ENCODE measurements at regions not wholly inside any gene's neighbourhood (a gene's known extent, or its start where the extent isn't known, plus 50 kb on each side); places are given as distances from the start of the nearest gene placed in this dataset.
"Not testable (repeated sequence)": the region's sequence is repeated elsewhere in the genome, so short reads cannot be mapped to it uniquely, and the experiment has no call there.

DNA sequence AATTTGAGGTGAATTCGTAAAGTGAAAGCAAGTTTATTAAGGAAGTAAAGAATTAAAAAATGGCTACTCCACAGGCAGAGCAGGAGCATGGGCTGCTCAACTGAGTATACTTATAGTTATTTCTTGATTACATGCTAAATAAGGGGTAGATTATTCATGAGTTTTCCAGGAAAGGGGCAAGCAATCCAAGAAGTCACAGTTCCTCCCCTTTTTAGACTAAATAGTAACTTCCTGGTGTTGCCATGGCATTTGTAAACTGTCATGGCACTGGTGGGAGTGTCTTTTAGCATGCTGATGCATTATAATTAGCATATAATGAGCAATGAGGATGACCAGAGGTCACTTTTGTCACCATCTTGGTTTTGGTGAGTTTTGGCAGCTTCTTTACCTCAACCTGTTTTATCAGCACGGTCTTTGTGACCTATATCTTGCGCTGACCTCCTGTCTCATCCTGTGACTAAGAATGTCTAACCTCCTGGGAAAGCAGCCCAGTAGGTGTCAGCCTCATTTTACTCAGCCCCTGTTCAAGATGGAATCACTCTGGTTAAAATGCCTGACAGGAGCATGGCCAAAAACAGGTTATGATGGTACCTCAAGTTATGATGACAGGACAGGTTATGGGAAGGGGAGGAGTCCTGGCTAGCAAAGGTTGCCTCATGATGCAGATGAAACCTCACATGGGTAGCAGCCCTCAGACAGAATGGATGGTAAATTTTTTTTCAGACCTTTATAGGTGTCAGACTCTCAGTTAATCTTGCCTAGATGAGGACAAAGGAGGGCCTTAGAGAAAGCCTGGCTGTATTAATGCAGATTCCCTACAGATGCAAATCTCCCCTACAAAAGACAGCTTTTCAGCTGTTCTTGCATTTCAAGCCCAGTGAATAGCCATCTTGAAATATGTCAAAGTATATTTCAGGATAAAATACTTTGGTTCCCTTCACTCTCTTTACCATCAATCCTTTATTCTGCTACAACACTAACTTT is 49.7 kb downstream of the SIPA1L2 start:
- Mint-ChIP-seq H3K9me3 (no peaks in the 10 kb centered on the region), H3K27me3 (ENCODE audit: low read depth) (no peaks in the 10 kb centered on the region), H3K4me1 (ENCODE audit: low read depth) (peaks cover 29% of the 10 kb centered on the region), H3K36me3 (ENCODE audit: low read depth) (no peaks in the 10 kb centered on the region), H3K27ac (peak overlapping the region; percentile 25), H3K4me3 (no peak overlapping the region)
- intact Hi-C loops (cut with micrococcal nuclease): loop anchor here (2.0 to 10.0 kb wide), 2 partner anchors 49 to 1115 kb away; no protein-coding TSS in a partner anchor
- peak; percentile 42 for DNase-seq
- CTCF ChIA-PET: no interaction called here

DNA sequence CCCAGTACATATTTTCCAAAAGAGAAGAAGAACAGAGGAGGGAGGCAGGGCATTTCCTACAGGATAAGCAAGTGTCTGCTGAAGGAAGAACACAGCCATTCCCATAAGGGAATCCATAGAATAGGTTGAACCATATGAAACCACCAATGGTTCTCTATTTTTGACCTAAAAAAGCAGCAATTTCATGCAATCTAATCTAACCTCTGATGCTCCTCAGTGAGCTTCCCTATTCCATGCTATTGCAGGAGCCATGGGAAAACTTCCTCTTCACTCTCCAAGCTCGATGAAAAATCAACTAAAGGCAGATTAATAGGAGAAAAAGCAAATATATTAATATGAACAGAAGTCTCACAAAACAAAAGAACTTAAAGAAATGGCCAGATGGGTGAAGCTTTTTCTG is 50.5 kb downstream of the SIPA1L2 start:
- intact Hi-C loops (cut with micrococcal nuclease): loop anchor here (10.0 kb wide), 1 partner anchor 1115 kb away; no protein-coding TSS in a partner anchor
- Mint-ChIP-seq H3K4me1 (ENCODE audit: low read depth) (peaks cover 29% of the 10 kb centered on the region), H3K27ac (peak overlapping the region; percentile 25), H3K4me3 (no peak overlapping the region), H3K9me3 (no peaks in the 10 kb centered on the region), H3K27me3 (ENCODE audit: low read depth) (no peaks in the 10 kb centered on the region), H3K36me3 (ENCODE audit: low read depth) (no peaks in the 10 kb centered on the region)
- CTCF ChIA-PET: no interaction called here
- DNase-seq: no peak

GRCh38 chr1:232578651-232579195 is 51.2 kb downstream of the SIPA1L2 start:
- no peak for DNase-seq
- peak overlapping the region; percentile 10 for H3K27ac Mint-ChIP-seq
- H3K36me3 Mint-ChIP-seq (ENCODE audit: low read depth): no peaks in the 10 kb centered on the region
- peaks cover 29% of the 10 kb centered on the region for H3K4me1 Mint-ChIP-seq (ENCODE audit: low read depth)
- H3K27me3 Mint-ChIP-seq (ENCODE audit: low read depth): no peaks in the 10 kb centered on the region
- intact Hi-C loops (cut with micrococcal nuclease): loop anchor here (1.0 to 10.0 kb wide), 2 partner anchors 9 to 1114 kb away; no protein-coding TSS in a partner anchor
- no peak overlapping the region for H3K4me3 Mint-ChIP-seq
- CTCF ChIA-PET: no interaction called here
- no peaks in the 10 kb centered on the region for H3K9me3 Mint-ChIP-seq

DNA sequence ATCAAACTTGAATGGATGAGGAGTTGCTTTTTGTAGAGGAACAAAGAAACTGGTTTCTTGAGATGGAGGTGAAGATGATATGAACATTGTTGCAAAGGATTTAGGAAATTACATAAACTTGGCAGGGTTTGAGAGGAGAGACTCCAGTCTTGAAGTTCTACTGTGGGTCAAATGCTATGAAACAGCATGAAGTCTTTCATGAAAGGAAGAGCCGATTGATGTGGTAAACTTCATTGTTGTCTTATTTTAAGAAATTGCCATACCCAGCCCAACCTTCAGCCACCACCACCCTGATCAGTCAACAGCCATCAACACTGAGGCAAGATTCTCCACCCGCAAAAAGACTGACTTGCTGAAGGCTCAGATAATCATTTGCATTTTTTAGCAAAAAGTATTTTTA is 52.2 kb downstream of the SIPA1L2 start:
- H3K4me1 Mint-ChIP-seq (ENCODE audit: low read depth): peaks cover 29% of the 10 kb centered on the region
- H3K9me3 Mint-ChIP-seq: no peaks in the 10 kb centered on the region
- CTCF ChIA-PET: no interaction called here
- no peak for DNase-seq
- H3K36me3 Mint-ChIP-seq (ENCODE audit: low read depth): no peaks in the 10 kb centered on the region
- H3K27me3 Mint-ChIP-seq (ENCODE audit: low read depth): no peaks in the 10 kb centered on the region
- H3K4me3 Mint-ChIP-seq: no peak overlapping the region
- intact Hi-C loops (cut with micrococcal nuclease): loop anchor here (1.0 to 10.0 kb wide), 2 partner anchors 10 to 1113 kb away; no protein-coding TSS in a partner anchor
- no peak overlapping the region for H3K27ac Mint-ChIP-seq

GRCh38 chr1:232576537-232576936 is 53.4 kb downstream of the SIPA1L2 start:
- Mint-ChIP-seq H3K27ac (no peak overlapping the region), H3K27me3 (ENCODE audit: low read depth) (no peaks in the 10 kb centered on the region), H3K9me3 (no peaks in the 10 kb centered on the region), H3K4me1 (ENCODE audit: low read depth) (peaks cover 29% of the 10 kb centered on the region), H3K4me3 (no peak overlapping the region), H3K36me3 (ENCODE audit: low read depth) (no peaks in the 10 kb centered on the region)
- intact Hi-C loops (cut with micrococcal nuclease): loop anchor here (10.0 kb wide), 1 partner anchor 1112 kb away; no protein-coding TSS in a partner anchor
- DNase-seq: no peak
- CTCF ChIA-PET: no interaction called here

DNA sequence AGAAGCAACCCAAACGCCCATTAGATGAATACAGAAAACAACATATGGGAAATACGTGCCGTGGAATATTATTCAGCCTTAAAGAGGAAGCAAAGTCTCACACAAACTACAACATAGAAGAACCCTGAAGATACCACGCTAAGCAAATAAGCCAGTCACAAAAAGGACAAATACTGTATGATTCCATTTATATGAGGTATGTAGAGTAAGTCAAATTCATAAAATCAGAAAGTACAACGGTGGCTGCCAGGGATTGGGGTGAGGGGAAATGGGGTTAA is 54.2 kb downstream of the SIPA1L2 start:
- DNase-seq: no peak
- CTCF ChIA-PET: no interaction called here
- Mint-ChIP-seq H3K9me3 (no peaks in the 10 kb centered on the region), H3K36me3 (ENCODE audit: low read depth) (no peaks in the 10 kb centered on the region), H3K4me1 (ENCODE audit: low read depth) (peaks cover 29% of the 10 kb centered on the region), H3K4me3 (no peak overlapping the region), H3K27ac (no peak overlapping the region), H3K27me3 (ENCODE audit: low read depth) (no peaks in the 10 kb centered on the region)
- intact Hi-C loops (cut with micrococcal nuclease): loop anchor here (10.0 kb wide), 1 partner anchor 1111 kb away; no protein-coding TSS in a partner anchor

DNA sequence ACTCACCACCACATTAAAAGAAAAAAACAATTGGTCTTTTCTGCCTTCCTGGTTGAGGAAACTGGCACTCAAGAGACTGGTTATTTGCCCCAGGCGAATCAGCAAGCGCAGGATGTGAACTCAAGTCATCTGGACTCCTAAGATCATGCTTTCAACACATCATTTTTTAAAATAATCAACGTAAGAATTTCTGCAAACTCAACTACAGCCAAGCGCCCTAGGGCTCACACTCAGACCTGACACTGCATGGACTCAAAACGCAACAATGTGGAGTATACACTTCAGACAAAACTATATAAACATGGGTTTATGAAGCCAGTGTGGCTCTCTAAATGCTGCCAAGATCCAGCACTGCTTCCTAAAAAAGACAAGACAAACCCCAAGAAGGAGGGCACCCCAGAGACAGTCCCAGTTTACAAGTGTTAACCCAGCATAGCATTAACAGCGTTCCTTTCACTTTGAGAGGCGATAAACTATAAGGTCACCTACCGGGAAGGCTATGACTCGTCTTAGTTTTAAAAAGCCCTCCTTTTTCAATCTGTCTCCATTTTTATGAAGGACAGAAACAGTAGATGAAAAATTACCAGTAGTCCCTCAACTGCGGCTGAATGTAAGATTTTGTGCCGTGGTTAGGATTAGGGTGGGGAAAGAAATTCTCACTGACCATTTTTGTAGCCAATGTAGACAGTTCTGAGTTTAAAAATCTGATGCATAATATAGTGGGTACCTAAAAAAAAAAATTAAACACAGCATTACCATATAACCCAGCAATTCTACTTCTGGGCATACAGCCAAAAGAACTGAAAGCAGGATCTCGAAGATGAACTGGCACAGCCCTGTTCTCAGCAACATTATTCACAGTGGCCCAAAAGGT is 54.8 kb downstream of the SIPA1L2 start:
- intact Hi-C loops (cut with micrococcal nuclease): loop anchor here (10.0 kb wide), 1 partner anchor 1110 kb away; no protein-coding TSS in a partner anchor
- DNase-seq: no peak
- no peaks in the 10 kb centered on the region for H3K36me3 Mint-ChIP-seq (ENCODE audit: low read depth)

GRCh38 chr1:232574077-232574476 is 55.9 kb downstream of the SIPA1L2 start:
- CTCF ChIA-PET: interaction anchor here (0.7 kb wide), 1 partner anchor 640 kb away, joined by 3 read pairs; no protein-coding TSS in a partner anchor
- Mint-ChIP-seq H3K9me3 (no peaks in the 10 kb centered on the region), H3K4me1 (ENCODE audit: low read depth) (peaks cover 16% of the 10 kb centered on the region), H3K4me3 (no peak overlapping the region), H3K27me3 (ENCODE audit: low read depth) (no peaks in the 10 kb centered on the region), H3K27ac (no peak overlapping the region), H3K36me3 (ENCODE audit: low read depth) (no peaks in the 10 kb centered on the region)
- no peak for DNase-seq
- intact Hi-C loops (cut with micrococcal nuclease): loop anchor here (10.0 kb wide), 1 partner anchor 1109 kb away; no protein-coding TSS in a partner anchor

More for the DNA sequence above, 54.8 kb downstream of the SIPA1L2 start:
- Mint-ChIP-seq H3K9me3 (no peaks in the 10 kb centered on the region), H3K4me1 (ENCODE audit: low read depth) (peaks cover 26% of the 10 kb centered on the region), H3K27me3 (ENCODE audit: low read depth) (no peaks in the 10 kb centered on the region), H3K4me3 (no peak overlapping the region), H3K27ac (no peak overlapping the region)
- CTCF ChIA-PET: no interaction called here

GRCh38 chr1:232571523-232571922 is 58.4 kb downstream of the SIPA1L2 start:
- Mint-ChIP-seq H3K36me3 (ENCODE audit: low read depth) (no peaks in the 10 kb centered on the region), H3K9me3 (no peaks in the 10 kb centered on the region), H3K4me3 (no peak overlapping the region), H3K27ac (no peak overlapping the region), H3K4me1 (ENCODE audit: low read depth) (peaks cover 2% of the 10 kb centered on the region), H3K27me3 (ENCODE audit: low read depth) (no peaks in the 10 kb centered on the region)
- DNase-seq: no peak
- intact Hi-C loops (cut with micrococcal nuclease): loop anchor here (10.0 kb wide), 1 partner anchor 1107 kb away; no protein-coding TSS in a partner anchor
- CTCF ChIA-PET: no interaction called here

DNA sequence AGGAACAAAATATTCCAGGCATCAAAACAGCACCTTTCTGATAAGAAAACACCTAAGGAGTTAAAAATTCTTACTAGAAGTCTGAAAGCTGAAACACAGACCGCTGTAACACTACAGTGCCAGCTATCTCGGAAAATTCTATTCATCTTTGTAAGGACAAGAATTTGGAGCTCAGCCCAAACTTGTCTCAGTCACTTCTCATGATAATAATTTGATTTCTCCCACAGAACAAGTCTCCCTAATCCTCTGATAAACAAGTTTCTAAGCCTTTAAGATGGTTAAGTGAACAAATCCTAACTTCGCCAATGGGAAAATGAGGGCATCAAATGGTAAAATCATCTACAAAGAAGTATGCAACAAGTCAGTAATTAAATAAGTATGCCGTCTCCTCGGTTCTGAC is 59.9 kb downstream of the SIPA1L2 start:
- intact Hi-C loops (cut with micrococcal nuclease): loop anchor here (10.0 kb wide), 1 partner anchor 1105 kb away; no protein-coding TSS in a partner anchor
- H3K4me1 Mint-ChIP-seq (ENCODE audit: low read depth): no peaks in the 10 kb centered on the region
- H3K27me3 Mint-ChIP-seq (ENCODE audit: low read depth): no peaks in the 10 kb centered on the region
- CTCF ChIA-PET: no interaction called here
- no peak overlapping the region for H3K27ac Mint-ChIP-seq
- DNase-seq: no peak
- no peak overlapping the region for H3K4me3 Mint-ChIP-seq
- H3K36me3 Mint-ChIP-seq (ENCODE audit: low read depth): no peaks in the 10 kb centered on the region
- no peaks in the 10 kb centered on the region for H3K9me3 Mint-ChIP-seq

DNA sequence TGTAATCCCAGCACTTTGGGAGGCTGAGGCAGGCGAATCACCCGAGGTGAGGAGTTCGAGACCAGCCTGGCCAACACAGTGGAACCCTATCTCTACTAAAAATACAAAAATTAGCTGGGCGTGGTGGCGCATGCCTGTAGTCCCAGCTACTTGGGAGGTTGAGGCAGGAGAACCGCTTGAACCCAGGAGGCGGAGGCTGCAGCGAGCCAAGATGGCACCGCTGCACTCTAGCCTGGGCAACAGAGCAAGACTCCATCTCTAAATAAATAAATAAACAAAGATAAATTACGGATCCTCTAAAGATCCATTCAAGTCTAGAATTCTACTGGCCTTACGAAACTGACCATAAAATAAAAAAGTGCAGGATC is 60.4 kb downstream of the SIPA1L2 start:
- H3K9me3 Mint-ChIP-seq; H3K36me3 Mint-ChIP-seq (ENCODE audit: low read depth); H3K27ac Mint-ChIP-seq; H3K4me1 Mint-ChIP-seq (ENCODE audit: low read depth); intact Hi-C loops (cut with micrococcal nuclease); H3K4me3 Mint-ChIP-seq; H3K27me3 Mint-ChIP-seq (ENCODE audit: low read depth); CTCF ChIA-PET; DNase-seq: not testable (repeated sequence)

DNA sequence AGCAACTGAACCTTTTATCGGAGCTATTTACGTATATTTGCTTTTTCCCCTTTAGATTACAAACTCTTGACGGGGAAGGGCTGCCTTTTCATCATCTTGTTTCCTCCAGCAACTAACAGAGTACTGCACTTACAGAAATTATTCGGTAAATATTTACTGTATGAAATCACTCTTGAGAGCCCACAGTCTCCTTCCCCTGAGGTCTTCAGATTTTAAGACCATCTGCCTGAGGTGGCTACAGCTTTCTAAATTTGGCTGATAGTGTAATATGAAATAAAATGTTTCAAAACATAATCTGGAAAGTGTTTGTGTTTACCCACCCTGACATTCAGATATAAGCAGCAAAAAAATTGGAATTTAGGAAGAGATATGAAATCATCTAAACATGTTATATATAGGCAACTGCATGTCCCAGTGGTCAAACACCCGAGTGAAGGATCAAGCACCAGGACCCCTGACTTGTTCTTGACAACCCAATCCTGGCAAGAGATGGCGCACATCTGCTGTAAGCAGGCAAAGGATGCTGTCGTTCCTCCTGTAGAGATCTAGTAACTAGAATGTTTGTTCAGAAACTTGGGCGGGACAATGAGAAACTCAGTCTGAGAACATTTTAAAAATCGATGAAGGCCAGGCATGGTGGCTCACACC is 60.9 kb downstream of the SIPA1L2 start:
- Mint-ChIP-seq H3K4me3 (no peak overlapping the region), H3K27me3 (ENCODE audit: low read depth) (no peaks in the 10 kb centered on the region), H3K4me1 (ENCODE audit: low read depth) (no peaks in the 10 kb centered on the region), H3K27ac (no peak overlapping the region), H3K9me3 (no peaks in the 10 kb centered on the region), H3K36me3 (ENCODE audit: low read depth) (no peaks in the 10 kb centered on the region)
- CTCF ChIA-PET: no interaction called here
- DNase-seq: no peak
- intact Hi-C loops (cut with micrococcal nuclease): no loop called here

All from activated naive CD4-positive, alpha-beta T cell treated with anti-CD3 and anti-CD28 coated beads for 36 hours (primary cell).